Immature natural killer cell (primary cell): ENCODE measurements at regions not wholly inside any gene's neighbourhood (a gene's known extent, or its start where the extent isn't known, plus 50 kb on each side); places are given as distances from the start of the nearest gene placed in this dataset.

Experiments
- DNase-seq, 3 donors: peaks; one replicate each; pipeline ENCODE4 v3.0.0; 2022; ENCODE audit warnings: mixed read lengths in 1 of 3
- H3K27ac Mint-ChIP-seq, 6 donors: one replicate each; pipeline ENCODE4 v1.8.0; 2020; ENCODE audit warnings: mixed read lengths in 6 of 6, mild to moderate bottlenecking in 5 of 6, inconsistent platforms in 4 of 6, moderate library complexity in 3 of 6
- H3K27me3 Mint-ChIP-seq, 3 donors: one replicate each; pipeline ENCODE4 v1.8.0; 2020 to 2021; ENCODE audit warnings: low read depth in 3 of 3, mild to moderate bottlenecking in 3 of 3, mixed read lengths in 3 of 3, moderate library complexity in 3 of 3, inconsistent platforms in 1 of 3
- H3K36me3 Mint-ChIP-seq, 3 donors: one replicate each; pipeline ENCODE4 v1.8.0; 2020; ENCODE audit warnings: mixed read lengths in 3 of 3, inconsistent platforms in 2 of 3, mild to moderate bottlenecking in 2 of 3
- H3K4me1 Mint-ChIP-seq, 2 donors: one replicate each; pipeline ENCODE4 v1.8.0; 2020; ENCODE audit warnings: inconsistent platforms in 2 of 2, mild to moderate bottlenecking in 2 of 2, mixed read lengths in 2 of 2, moderate library complexity in 1 of 2
- H3K4me3 Mint-ChIP-seq, 5 donors: one replicate each; pipeline ENCODE4 v1.8.0; 2020; ENCODE audit warnings: mild to moderate bottlenecking in 5 of 5, mixed read lengths in 5 of 5, inconsistent platforms in 3 of 5, moderate library complexity in 3 of 5
- H3K9me3 Mint-ChIP-seq, 6 donors: one replicate each; pipeline ENCODE4 v1.8.0; 2020; ENCODE audit warnings: mild to moderate bottlenecking in 6 of 6, mixed read lengths in 6 of 6, inconsistent platforms in 4 of 6, moderate library complexity in 3 of 6

GRCh38 chr10:36247478-36247877, 605.4 kb upstream of the FZD8 start:
- no peak for DNase-seq
- no peak overlapping the region for H3K27ac Mint-ChIP-seq
- peaks cover 2 to 24% (median 7%) of the 10 kb centered on the region in 6 donors for H3K9me3 Mint-ChIP-seq
- H3K36me3 Mint-ChIP-seq, result no peaks in the 10 kb centered on the region
- no peak overlapping the region for H3K4me3 Mint-ChIP-seq
- H3K27me3 Mint-ChIP-seq, result no peaks in the 10 kb centered on the region
- H3K4me1 Mint-ChIP-seq, result no peaks in the 10 kb centered on the region

DNA sequence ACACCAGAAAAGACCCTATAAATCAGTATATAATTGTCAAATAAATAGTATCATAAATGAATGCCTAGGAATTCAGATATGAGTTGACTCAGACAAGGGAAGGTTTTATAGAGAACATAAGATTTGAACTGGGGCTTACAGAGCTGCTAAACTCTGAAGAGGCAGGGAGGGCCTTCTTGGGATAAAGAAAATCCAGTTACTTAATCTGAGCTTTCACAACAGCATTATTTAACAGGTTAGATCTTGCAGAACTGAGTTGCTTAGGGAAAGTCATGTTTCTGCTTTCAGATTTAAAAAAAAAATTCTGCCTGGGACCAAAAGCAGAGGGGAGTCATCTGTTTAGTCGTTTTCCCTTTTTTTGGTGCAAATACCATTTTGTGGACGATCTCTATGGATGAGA, 594.8 kb upstream of the FZD8 start:
- H3K27me3 Mint-ChIP-seq, result no peaks in the 10 kb centered on the region
- H3K9me3 Mint-ChIP-seq, result peaks cover 5 to 26% (median 15%) of the 10 kb centered on the region in 6 donors

GRCh38 chr10:36236341-36236740, 594.2 kb upstream of the FZD8 start:
- H3K27ac Mint-ChIP-seq, result no peak overlapping the region
- no peak for DNase-seq
- H3K9me3 Mint-ChIP-seq, result peaks cover 5 to 26% (median 12%) of the 10 kb centered on the region in 6 donors
- H3K27me3 Mint-ChIP-seq, result no peaks in the 10 kb centered on the region
- no peaks in the 10 kb centered on the region for H3K4me1 Mint-ChIP-seq
- no peaks in the 10 kb centered on the region for H3K36me3 Mint-ChIP-seq
- H3K4me3 Mint-ChIP-seq, result no peak overlapping the region

More for the DNA sequence above, 594.8 kb upstream of the FZD8 start:
- no peak for DNase-seq
- H3K27ac Mint-ChIP-seq, result no peak overlapping the region
- H3K36me3 Mint-ChIP-seq, result no peaks in the 10 kb centered on the region
- no peak overlapping the region for H3K4me3 Mint-ChIP-seq
- no peaks in the 10 kb centered on the region for H3K4me1 Mint-ChIP-seq

GRCh38 chr10:36232935-36233334, 590.8 kb upstream of the FZD8 start:
- no peaks in the 10 kb centered on the region for H3K27me3 Mint-ChIP-seq

GRCh38 chr10:36224431-36224985, 582.4 kb upstream of the FZD8 start:
- Mint-ChIP-seq H3K4me1 (no peaks in the 10 kb centered on the region), H3K36me3 (peaks cover 0 to 4% (median 0%) of the 10 kb centered on the region in 3 donors), H3K27ac (no peak overlapping the region), H3K9me3 (peaks cover 7 to 29% (median 10%) of the 10 kb centered on the region in 6 donors), H3K27me3 (peaks cover 0 to 3% (median 2%) of the 10 kb centered on the region in 3 donors), H3K4me3 (no peak overlapping the region)
- DNase-seq, result no peak

More at GRCh38 chr10:36232935-36233334, 590.8 kb upstream of the FZD8 start:
- no peaks in the 10 kb centered on the region for H3K36me3 Mint-ChIP-seq
- H3K4me3 Mint-ChIP-seq, result no peak overlapping the region
- DNase-seq, result no peak
- H3K4me1 Mint-ChIP-seq, result no peaks in the 10 kb centered on the region
- H3K9me3 Mint-ChIP-seq, result peaks cover 0 to 35% (median 12%) of the 10 kb centered on the region in 6 donors
- no peak overlapping the region for H3K27ac Mint-ChIP-seq

DNA sequence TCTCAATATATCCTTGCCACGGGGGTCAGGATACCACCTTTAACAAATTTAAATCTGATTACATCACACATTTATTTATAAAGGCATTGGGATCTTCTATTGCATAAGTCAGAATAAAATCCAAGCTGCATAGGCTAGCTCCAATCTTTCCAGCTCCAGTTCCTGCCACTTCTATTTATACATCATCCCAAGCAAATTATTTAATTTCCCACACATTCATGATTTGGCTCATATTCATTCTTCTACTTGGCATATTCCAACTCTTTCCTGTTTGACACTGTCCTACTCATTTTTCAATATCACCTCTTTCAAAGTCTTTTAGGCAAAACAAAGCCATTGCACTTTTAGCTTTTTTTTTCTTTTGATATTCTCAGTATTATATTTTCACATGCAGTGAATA, 579.0 kb upstream of the FZD8 start:
- Mint-ChIP-seq H3K27ac (no peak overlapping the region), H3K27me3 (peaks cover 0 to 4% (median 0%) of the 10 kb centered on the region in 3 donors), H3K4me1 (no peaks in the 10 kb centered on the region), H3K36me3 (peaks cover 0 to 4% (median 0%) of the 10 kb centered on the region in 3 donors), H3K9me3 (peaks cover 0 to 16% (median 8%) of the 10 kb centered on the region in 6 donors), H3K4me3 (no peak overlapping the region)
- DNase-seq, result no peak

GRCh38 chr10:36220151-36220550, 578.1 kb upstream of the FZD8 start:
- H3K4me1 Mint-ChIP-seq, result no peaks in the 10 kb centered on the region
- H3K27ac Mint-ChIP-seq, result no peak overlapping the region
- H3K27me3 Mint-ChIP-seq, result peaks cover 0 to 4% (median 0%) of the 10 kb centered on the region in 3 donors
- peaks cover 0 to 4% (median 0%) of the 10 kb centered on the region in 3 donors for H3K36me3 Mint-ChIP-seq
- H3K9me3 Mint-ChIP-seq, result peaks cover 0 to 16% (median 8%) of the 10 kb centered on the region in 6 donors
- no peak overlapping the region for H3K4me3 Mint-ChIP-seq
- DNase-seq, result no peak

DNA sequence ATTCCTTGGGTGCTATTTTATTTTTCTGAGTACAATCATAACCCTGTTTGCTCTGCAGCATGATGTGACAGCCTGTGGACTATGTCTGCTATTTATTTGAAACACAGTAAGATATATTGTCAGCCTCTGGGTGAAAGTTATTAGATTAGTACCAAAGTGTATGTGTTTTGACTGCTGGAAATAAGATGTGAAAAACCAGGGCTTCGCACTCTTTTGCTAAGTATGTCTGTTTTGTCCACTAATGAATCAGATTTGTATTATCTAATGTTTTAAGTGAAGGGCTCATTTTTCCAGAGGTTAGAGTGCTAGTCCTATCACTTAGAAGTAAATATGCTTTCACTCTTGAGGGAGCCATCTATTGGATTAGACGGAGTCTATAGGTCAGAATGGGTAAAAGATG, 569.8 kb upstream of the FZD8 start:
- H3K36me3 Mint-ChIP-seq, result no peaks in the 10 kb centered on the region
- no peaks in the 10 kb centered on the region for H3K4me1 Mint-ChIP-seq
- H3K27ac Mint-ChIP-seq, result no peak overlapping the region
- no peak for DNase-seq
- H3K4me3 Mint-ChIP-seq, result no peak overlapping the region
- H3K27me3 Mint-ChIP-seq, result no peaks in the 10 kb centered on the region
- peaks cover 0 to 10% (median 0%) of the 10 kb centered on the region in 6 donors for H3K9me3 Mint-ChIP-seq

DNA sequence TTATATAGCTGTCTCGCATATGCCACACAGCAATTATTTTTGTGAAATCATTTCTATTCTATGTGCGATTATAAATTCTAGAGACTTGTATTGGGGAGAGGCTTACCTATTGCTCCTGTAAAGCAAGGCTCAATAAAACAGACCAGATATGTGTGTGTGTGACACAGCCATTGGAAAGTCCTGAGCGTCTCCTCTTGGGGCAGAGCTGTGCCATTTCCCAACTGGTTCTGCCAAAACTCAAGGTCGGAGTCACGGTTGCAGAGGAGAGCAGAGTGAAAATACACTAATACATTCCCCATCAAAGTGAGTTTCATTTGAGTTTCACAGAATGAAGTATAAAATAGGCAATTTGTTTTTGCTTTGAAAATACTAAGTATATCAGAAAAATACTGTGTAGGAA, 567.4 kb upstream of the FZD8 start:
- H3K4me3 Mint-ChIP-seq, result no peak overlapping the region
- no peaks in the 10 kb centered on the region for H3K27me3 Mint-ChIP-seq
- peaks cover 0 to 12% (median 0%) of the 10 kb centered on the region in 6 donors for H3K9me3 Mint-ChIP-seq
- H3K4me1 Mint-ChIP-seq, result no peaks in the 10 kb centered on the region
- H3K36me3 Mint-ChIP-seq, result no peaks in the 10 kb centered on the region
- no peak overlapping the region for H3K27ac Mint-ChIP-seq
- no peak for DNase-seq

- DNase-seq, result no peak
- Mint-ChIP-seq H3K4me1 (no peaks in the 10 kb centered on the region), H3K9me3 (peaks cover 0 to 21% (median 2%) of the 10 kb centered on the region in 6 donors), H3K27me3 (no peaks in the 10 kb centered on the region), H3K27ac (no peak overlapping the region), H3K4me3 (no peak overlapping the region), H3K36me3 (no peaks in the 10 kb centered on the region)
These were observed 560.8 kb upstream of the FZD8 start for GRCh38 chr10:36202881-36203280.

DNA sequence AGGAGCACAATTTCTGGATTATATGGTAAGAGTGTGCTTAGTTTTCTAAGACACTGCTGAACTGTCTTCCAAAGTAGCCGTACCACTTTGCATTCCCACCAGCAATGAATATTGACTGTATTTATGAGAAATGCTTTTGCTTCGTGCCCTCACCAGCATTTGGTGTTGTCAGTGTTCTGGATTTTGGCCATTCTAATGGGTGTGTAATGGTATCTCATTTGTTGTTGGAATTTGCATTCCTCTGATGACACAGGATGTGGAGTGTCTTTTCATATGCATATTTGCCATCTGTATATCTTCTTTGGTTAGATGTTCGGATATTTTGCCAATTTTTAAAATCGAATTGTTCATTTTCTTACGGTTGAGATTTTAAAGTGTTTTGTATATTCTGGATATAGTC, 558.5 kb upstream of the FZD8 start:
- Mint-ChIP-seq H3K27me3 (no peaks in the 10 kb centered on the region), H3K9me3 (peaks cover 0 to 23% (median 5%) of the 10 kb centered on the region in 6 donors), H3K36me3 (peaks cover 0 to 3% (median 0%) of the 10 kb centered on the region in 3 donors), H3K4me3 (no peak overlapping the region), H3K4me1 (no peaks in the 10 kb centered on the region), H3K27ac (no peak overlapping the region)
- no peak for DNase-seq

DNA sequence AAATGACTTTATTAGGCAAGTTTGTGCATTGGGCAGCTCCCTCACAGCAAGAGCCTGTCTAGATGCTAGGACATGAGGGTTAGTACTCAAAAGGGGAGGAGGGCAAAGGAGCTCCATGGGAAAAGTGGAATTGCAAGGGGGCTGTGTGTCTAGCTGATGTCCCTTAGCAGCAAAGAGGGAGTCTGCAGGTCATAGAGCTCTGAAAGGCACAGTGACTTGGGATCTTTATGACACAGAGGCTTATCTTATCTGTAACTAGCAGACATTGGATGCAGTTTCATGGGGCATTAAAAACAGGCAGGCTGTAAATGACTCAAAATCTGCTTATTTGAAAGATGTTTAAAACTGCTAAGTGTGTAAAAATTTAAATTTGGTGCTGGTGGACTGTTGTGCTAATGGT, 556.2 kb upstream of the FZD8 start:
- DNase-seq, result no peak
- Mint-ChIP-seq H3K27ac (no peak overlapping the region), H3K4me1 (no peaks in the 10 kb centered on the region), H3K27me3 (peaks cover 0 to 2% (median 0%) of the 10 kb centered on the region in 3 donors), H3K4me3 (no peak overlapping the region), H3K36me3 (peaks cover 0 to 5% (median 3%) of the 10 kb centered on the region in 3 donors), H3K9me3 (peaks cover 0 to 34% (median 7%) of the 10 kb centered on the region in 6 donors)

DNA sequence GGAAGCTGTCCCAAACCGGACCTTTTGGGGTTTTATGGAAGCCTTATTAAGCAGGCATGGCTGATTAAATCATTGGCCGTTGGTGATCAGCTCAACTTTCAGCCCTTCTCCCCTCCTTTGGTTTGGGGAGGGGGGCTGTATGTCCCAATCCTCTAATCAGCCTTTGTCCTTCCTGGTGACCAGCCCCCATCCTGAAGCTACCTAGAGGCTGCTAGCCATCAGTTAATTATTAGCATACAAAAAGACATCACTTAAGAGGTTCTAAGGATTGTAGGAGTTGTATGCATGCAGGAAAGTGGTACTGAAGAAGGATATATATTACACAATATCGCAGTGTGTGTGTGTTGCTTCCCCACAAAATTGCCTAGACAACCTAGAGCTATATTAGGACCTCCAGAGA, 553.3 kb upstream of the FZD8 start:
- Mint-ChIP-seq H3K4me1 (no peaks in the 10 kb centered on the region), H3K27ac (no peak overlapping the region), H3K36me3 (peaks cover 0 to 5% (median 3%) of the 10 kb centered on the region in 3 donors), H3K27me3 (peaks cover 0 to 2% (median 0%) of the 10 kb centered on the region in 3 donors), H3K4me3 (no peak overlapping the region), H3K9me3 (peaks cover 5 to 50% (median 11%) of the 10 kb centered on the region in 6 donors)
- DNase-seq, result no peak

GRCh38 chr10:36194276-36194675, 552.2 kb upstream of the FZD8 start:
- H3K9me3 Mint-ChIP-seq, result peaks cover 6 to 50% (median 10%) of the 10 kb centered on the region in 6 donors
- H3K27ac Mint-ChIP-seq, result no peak overlapping the region
- no peaks in the 10 kb centered on the region for H3K4me1 Mint-ChIP-seq
- H3K4me3 Mint-ChIP-seq, result no peak overlapping the region
- DNase-seq, result no peak
- peaks cover 0 to 5% (median 3%) of the 10 kb centered on the region in 3 donors for H3K36me3 Mint-ChIP-seq
- peaks cover 0 to 2% (median 0%) of the 10 kb centered on the region in 3 donors for H3K27me3 Mint-ChIP-seq

DNA sequence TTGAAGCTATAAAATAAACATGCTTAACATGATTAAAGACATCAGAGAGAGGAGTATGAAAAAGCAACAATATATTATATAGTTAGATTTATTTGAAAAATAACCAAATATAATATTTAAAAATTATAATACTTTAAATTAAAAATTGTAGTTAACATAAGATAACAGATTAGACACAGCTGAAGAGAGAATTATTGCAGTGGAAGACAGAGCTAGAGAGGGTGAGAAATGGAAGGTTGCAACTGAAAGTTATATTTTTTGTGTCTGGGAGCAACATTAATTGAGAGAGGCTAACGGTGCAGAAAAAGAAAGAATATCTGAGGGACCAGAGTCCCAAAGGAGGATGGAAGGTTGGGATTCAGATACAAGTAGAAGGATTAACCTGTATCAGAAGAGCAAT, 548.9 kb upstream of the FZD8 start:
- no peak overlapping the region for H3K27ac Mint-ChIP-seq
- H3K9me3 Mint-ChIP-seq, result peaks cover 7 to 40% (median 13%) of the 10 kb centered on the region in 6 donors
- no peak for DNase-seq
- no peak overlapping the region for H3K4me3 Mint-ChIP-seq
- peaks cover 0 to 2% (median 0%) of the 10 kb centered on the region in 3 donors for H3K27me3 Mint-ChIP-seq
- no peaks in the 10 kb centered on the region for H3K4me1 Mint-ChIP-seq
- H3K36me3 Mint-ChIP-seq, result peaks cover 0 to 5% (median 0%) of the 10 kb centered on the region in 3 donors
